DND-41 (cell line): ENCODE measurements at regions not wholly inside any gene's neighbourhood (a gene's known extent, or its start where the extent isn't known, plus 50 kb on each side); places are given as distances from the start of the nearest gene placed in this dataset.

Experiments
- EZH2 ChIP-seq: IDR thresholded peaks from 3 replicates; pipeline ENCODE4 v1.6.1; 2012; ENCODE audit warnings: borderline replicate concordance, low read depth, mild to moderate bottlenecking, moderate library complexity, low read length, inconsistent platforms; ENCODE audit not compliant: severe bottlenecking
- TF ChIP-seq, protein P1 (sequence below): IDR thresholded peaks from 2 replicates; pipeline ENCODE4 v1.5.1; 2012; ENCODE audit warnings: borderline replicate concordance, low read length, moderate library complexity, mild to moderate bottlenecking; ENCODE audit not compliant: poor library complexity, severe bottlenecking; ENCODE audit errors: extremely low read depth

DNA sequence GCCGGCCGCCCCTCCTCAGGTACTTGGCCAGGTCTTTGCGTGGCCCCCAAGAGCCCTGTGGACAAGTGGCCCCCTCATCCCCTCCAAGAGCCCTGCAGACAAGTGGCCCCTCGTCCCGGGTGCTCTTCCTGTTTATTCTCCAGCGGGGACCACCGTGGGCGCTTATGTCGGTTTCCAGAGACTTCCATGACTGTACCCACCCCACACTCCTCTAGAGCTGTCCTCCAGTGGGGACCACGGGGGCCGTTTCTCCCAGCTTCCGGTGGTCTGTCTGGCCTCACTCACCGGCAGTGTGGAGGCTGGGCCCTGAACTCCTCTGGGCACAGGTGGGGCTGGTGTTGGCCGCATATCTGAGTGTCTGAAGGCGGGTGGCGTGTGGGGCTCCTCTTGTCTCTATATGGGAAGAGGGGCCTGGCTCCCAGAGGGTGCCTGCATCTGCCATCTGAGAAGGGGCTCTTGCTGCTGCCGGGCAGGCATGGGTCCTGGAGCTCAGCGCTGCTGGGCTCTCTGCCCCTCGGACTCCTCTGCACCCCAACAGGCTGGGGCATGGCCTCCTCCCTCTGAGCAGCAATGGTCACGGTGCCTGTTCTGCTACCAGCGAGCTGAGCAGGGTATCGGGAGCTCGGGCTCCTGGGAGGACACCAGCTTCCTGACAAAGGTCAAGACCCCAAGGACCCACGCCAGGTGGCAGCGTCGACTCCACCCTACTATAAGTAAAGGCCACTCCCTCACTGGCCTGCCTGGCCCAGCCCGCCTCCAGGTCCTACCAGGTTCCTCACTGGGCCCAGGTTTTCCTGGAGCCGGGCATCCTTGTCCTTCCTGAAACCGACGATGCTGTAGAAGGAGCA, 1264.3 kb downstream of the BRD1 start:
- TF ChIP-seq, protein P1, sequence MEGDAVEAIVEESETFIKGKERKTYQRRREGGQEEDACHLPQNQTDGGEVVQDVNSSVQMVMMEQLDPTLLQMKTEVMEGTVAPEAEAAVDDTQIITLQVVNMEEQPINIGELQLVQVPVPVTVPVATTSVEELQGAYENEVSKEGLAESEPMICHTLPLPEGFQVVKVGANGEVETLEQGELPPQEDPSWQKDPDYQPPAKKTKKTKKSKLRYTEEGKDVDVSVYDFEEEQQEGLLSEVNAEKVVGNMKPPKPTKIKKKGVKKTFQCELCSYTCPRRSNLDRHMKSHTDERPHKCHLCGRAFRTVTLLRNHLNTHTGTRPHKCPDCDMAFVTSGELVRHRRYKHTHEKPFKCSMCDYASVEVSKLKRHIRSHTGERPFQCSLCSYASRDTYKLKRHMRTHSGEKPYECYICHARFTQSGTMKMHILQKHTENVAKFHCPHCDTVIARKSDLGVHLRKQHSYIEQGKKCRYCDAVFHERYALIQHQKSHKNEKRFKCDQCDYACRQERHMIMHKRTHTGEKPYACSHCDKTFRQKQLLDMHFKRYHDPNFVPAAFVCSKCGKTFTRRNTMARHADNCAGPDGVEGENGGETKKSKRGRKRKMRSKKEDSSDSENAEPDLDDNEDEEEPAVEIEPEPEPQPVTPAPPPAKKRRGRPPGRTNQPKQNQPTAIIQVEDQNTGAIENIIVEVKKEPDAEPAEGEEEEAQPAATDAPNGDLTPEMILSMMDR, result no peak
- no peak for TF ChIP-seq EZH2
